22Rv1 (cell line): ENCODE measurements at regions not wholly inside any gene's neighbourhood (a gene's known extent, or its start where the extent isn't known, plus 50 kb on each side); places are given as distances from the start of the nearest gene placed in this dataset.
"Not testable (repeated sequence)": the region's sequence is repeated elsewhere in the genome, so short reads cannot be mapped to it uniquely, and the experiment has no call there.

Experiments used
- H3K27ac ChIP-seq: fragments of 450-650 bp; 2 replicates; pipeline ENCODE4 v1.5.1; 2017
- CTCF ChIP-seq: fragments of 450-650 bp; IDR thresholded peaks from 2 replicates; pipeline ENCODE4 v1.5.1; 2017; ENCODE audit warnings: mild to moderate bottlenecking
- ZFX ChIP-seq: fragments of 450-650 bp; IDR thresholded peaks from 2 replicates; pipeline ENCODE4 v1.6.1; 2017; ENCODE audit warnings: antibody characterized with exemption, borderline replicate concordance

GRCh38 chr13:58478858-58479257 is 847.3 kb downstream of the PCDH17 start:
- TF ChIP-seq CTCF, result no peak
- TF ChIP-seq ZFX, result no peak
- H3K27ac ChIP-seq, result no peak overlapping the region

GRCh38 chr13:58480061-58480460 is 848.5 kb downstream of the PCDH17 start:
- no peak overlapping the region for H3K27ac ChIP-seq
- TF ChIP-seq ZFX, result no peak
- no peak for TF ChIP-seq CTCF

GRCh38 chr13:58488251-58488650 is 856.7 kb downstream of the PCDH17 start:
- no peak overlapping the region for H3K27ac ChIP-seq
- TF ChIP-seq CTCF (no peak), ZFX (no peak)

- TF ChIP-seq ZFX (no peak), CTCF (no peak)
- no peak overlapping the region for H3K27ac ChIP-seq
These were observed 864.1 kb downstream of the PCDH17 start for GRCh38 chr13:58495668-58496067.

- TF ChIP-seq CTCF (no peak), ZFX (no peak)
These were observed 869.4 kb downstream of the PCDH17 start for GRCh38 chr13:58500938-58501337.

GRCh38 chr13:58504202-58504700 is 872.7 kb downstream of the PCDH17 start:
- H3K27ac ChIP-seq, result not testable (repeated sequence)

More at GRCh38 chr13:58500938-58501337, 869.4 kb downstream of the PCDH17 start:
- H3K27ac ChIP-seq, result no peak overlapping the region

- not testable (repeated sequence) for H3K27ac ChIP-seq
These were observed 873.8 kb downstream of the PCDH17 start for GRCh38 chr13:58505262-58505920.

- no peak overlapping the region for H3K27ac ChIP-seq
- no peak for TF ChIP-seq CTCF
- no peak for TF ChIP-seq ZFX
These were observed 896.8 kb downstream of the PCDH17 start for GRCh38 chr13:58528351-58528750.
